Keratinocyte (primary cell): ENCODE measurements at regions not wholly inside any gene's neighbourhood (a gene's known extent, or its start where the extent isn't known, plus 50 kb on each side); places are given as distances from the start of the nearest gene placed in this dataset.

Experiments used
- DNase-seq: peaks from one replicate; pipeline ENCODE4 v3.0.0-alpha.2; 2011; ENCODE audit warnings: low read depth, missing footprints, low spot score
- FAIRE-seq: peaks from 2 replicates; lab custom pipeline; 2011; peaks lifted over from hg19 to GRCh38; lab: Jason Lieb, UNC
- H2AFZ ChIP-seq: 2 replicates; pipeline ENCODE4 v1.6.0; 2012; ENCODE audit warnings: low read length, control low read depth, inconsistent platforms; ENCODE audit not compliant: control insufficient read depth
- H3K27ac ChIP-seq: 2 replicates; pipeline ENCODE4 v1.5.1; 2011; ENCODE audit warnings: low read length; ENCODE audit not compliant: control insufficient read depth, insufficient read depth
- H3K27me3 ChIP-seq: 3 replicates; pipeline ENCODE4 v1.6.0; 2011; ENCODE audit warnings: low read length; ENCODE audit not compliant: control insufficient read depth, insufficient read depth; ENCODE audit errors: extremely low read depth
- H3K36me3 ChIP-seq, 2 experiments: 2 replicates in 1 of 2; 3 replicates in 1 of 2; pipeline ENCODE4 v1.5.1; 2011; ENCODE audit warnings: low read length in 2 of 2, mild to moderate bottlenecking in 1 of 2; ENCODE audit not compliant: control insufficient read depth in 2 of 2, insufficient read depth in 2 of 2; ENCODE audit errors: extremely low read depth in 1 of 2
- H3K4me1 ChIP-seq: 3 replicates; pipeline ENCODE4 v1.5.1; 2011; ENCODE audit warnings: low read length; ENCODE audit not compliant: control insufficient read depth, insufficient read depth; ENCODE audit errors: extremely low read depth
- H3K4me2 ChIP-seq: 3 replicates; pipeline ENCODE4 v1.6.0; 2011; ENCODE audit warnings: low read depth, low read length; ENCODE audit not compliant: control insufficient read depth, insufficient read depth; ENCODE audit errors: extremely low read depth
- H3K4me3 ChIP-seq, 3 experiments: fragments of 200-600 bp in 1 of 3; sonication (generic) in 1 of 3; 2 replicates in 2 of 3; 3 replicates in 1 of 3; pipeline ENCODE4 v1.5.1; 2011 to 2016; ENCODE audit warnings: low read length in 3 of 3, mild to moderate bottlenecking in 3 of 3, control low read depth in 2 of 3, inconsistent platforms in 1 of 3, low read depth in 1 of 3, mixed read lengths in 1 of 3, mixed run types in 1 of 3, moderate library complexity in 1 of 3; ENCODE audit not compliant: control insufficient read depth in 2 of 3, insufficient read depth in 2 of 3; ENCODE audit errors: extremely low read depth in 1 of 3
- H3K79me2 ChIP-seq: 2 replicates; pipeline ENCODE4 v1.6.0; 2012; ENCODE audit warnings: low read length; ENCODE audit not compliant: control insufficient read depth, insufficient read depth
- H3K9ac ChIP-seq: 3 replicates; pipeline ENCODE4 v1.6.0; 2011; ENCODE audit warnings: low read length; ENCODE audit not compliant: control insufficient read depth, insufficient read depth; ENCODE audit errors: extremely low read depth
- H3K9me1 ChIP-seq: 3 replicates; pipeline ENCODE4 v1.6.0; 2011; ENCODE audit warnings: low read length; ENCODE audit not compliant: control insufficient read depth, insufficient read depth; ENCODE audit errors: extremely low read depth
- H3K9me3 ChIP-seq: 2 replicates; pipeline ENCODE4 v1.5.1; 2012; ENCODE audit warnings: low read depth, low read length; ENCODE audit not compliant: control insufficient read depth
- H4K20me1 ChIP-seq: 3 replicates; pipeline ENCODE4 v1.6.0; 2011; ENCODE audit warnings: low read length; ENCODE audit not compliant: control insufficient read depth, insufficient read depth; ENCODE audit errors: extremely low read depth
- EZH2 ChIP-seq: IDR thresholded peaks from one replicate; pipeline ENCODE4 v1.6.1; 2012; ENCODE audit warnings: inconsistent platforms, mild to moderate bottlenecking, low read length, moderate library complexity
- dilution Hi-C: fragments of 300-500 bp; cut with MboI; formaldehyde crosslinking; loops from one replicate; pipeline ENCODE4 v1.7.0; 2020; ENCODE audit warnings: low sequenced_read_pairs; ENCODE audit not compliant: extremely low pct_ligation_motif_present
- TF ChIP-seq, protein P1 (sequence below), 3 experiments: IDR thresholded peaks in 1 of 3; conservative IDR thresholded peaks in 1 of 3; optimal IDR thresholded peaks in 1 of 3; 2 replicates in 2 of 3; 3 replicates in 1 of 3; pipeline versions ENCODE3 to v1.5.1; 2011; ENCODE audit warnings: low read length in 3 of 3, mild to moderate bottlenecking in 3 of 3, moderate library complexity in 2 of 3, control low read depth in 1 of 3, inconsistent platforms in 1 of 3; ENCODE audit not compliant: insufficient read depth in 2 of 3; ENCODE audit errors: extremely low read depth in 1 of 3

GRCh38 chr6:15955484-15955883 is 173.4 kb upstream of the MYLIP start:
- no peaks in the 10 kb centered on the region for H3K79me2 ChIP-seq
- H3K4me3 ChIP-seq, result no peak overlapping the region
- H3K27me3 ChIP-seq, result no peaks in the 10 kb centered on the region
- no peak for DNase-seq
- no peaks in the 10 kb centered on the region for H3K9me3 ChIP-seq
- H2AFZ ChIP-seq, result no peak overlapping the region
- no peaks in the 10 kb centered on the region for H3K36me3 ChIP-seq
- no peak overlapping the region for H3K4me2 ChIP-seq
- dilution Hi-C loops, result no loop called here
- TF ChIP-seq, protein P1, sequence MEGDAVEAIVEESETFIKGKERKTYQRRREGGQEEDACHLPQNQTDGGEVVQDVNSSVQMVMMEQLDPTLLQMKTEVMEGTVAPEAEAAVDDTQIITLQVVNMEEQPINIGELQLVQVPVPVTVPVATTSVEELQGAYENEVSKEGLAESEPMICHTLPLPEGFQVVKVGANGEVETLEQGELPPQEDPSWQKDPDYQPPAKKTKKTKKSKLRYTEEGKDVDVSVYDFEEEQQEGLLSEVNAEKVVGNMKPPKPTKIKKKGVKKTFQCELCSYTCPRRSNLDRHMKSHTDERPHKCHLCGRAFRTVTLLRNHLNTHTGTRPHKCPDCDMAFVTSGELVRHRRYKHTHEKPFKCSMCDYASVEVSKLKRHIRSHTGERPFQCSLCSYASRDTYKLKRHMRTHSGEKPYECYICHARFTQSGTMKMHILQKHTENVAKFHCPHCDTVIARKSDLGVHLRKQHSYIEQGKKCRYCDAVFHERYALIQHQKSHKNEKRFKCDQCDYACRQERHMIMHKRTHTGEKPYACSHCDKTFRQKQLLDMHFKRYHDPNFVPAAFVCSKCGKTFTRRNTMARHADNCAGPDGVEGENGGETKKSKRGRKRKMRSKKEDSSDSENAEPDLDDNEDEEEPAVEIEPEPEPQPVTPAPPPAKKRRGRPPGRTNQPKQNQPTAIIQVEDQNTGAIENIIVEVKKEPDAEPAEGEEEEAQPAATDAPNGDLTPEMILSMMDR (optimal IDR thresholded peaks at IDR 0.05 in 1 of 3, IDR thresholded peaks at IDR 0.05 in 1 of 3, conservative IDR thresholded peaks at IDR 0.05 in 1 of 3; ENCODE audit: extremely low read depth in 1 of 3, insufficient read depth in 2 of 3, low read length in 3 of 3), result no peak
- no peak for TF ChIP-seq EZH2
- no peak overlapping the region for H3K9ac ChIP-seq
- no peak for FAIRE-seq
- H3K4me1 ChIP-seq, result no peaks in the 10 kb centered on the region
- no peaks in the 10 kb centered on the region for H3K9me1 ChIP-seq
- H3K27ac ChIP-seq, result no peak overlapping the region
- no peaks in the 10 kb centered on the region for H4K20me1 ChIP-seq

DNA sequence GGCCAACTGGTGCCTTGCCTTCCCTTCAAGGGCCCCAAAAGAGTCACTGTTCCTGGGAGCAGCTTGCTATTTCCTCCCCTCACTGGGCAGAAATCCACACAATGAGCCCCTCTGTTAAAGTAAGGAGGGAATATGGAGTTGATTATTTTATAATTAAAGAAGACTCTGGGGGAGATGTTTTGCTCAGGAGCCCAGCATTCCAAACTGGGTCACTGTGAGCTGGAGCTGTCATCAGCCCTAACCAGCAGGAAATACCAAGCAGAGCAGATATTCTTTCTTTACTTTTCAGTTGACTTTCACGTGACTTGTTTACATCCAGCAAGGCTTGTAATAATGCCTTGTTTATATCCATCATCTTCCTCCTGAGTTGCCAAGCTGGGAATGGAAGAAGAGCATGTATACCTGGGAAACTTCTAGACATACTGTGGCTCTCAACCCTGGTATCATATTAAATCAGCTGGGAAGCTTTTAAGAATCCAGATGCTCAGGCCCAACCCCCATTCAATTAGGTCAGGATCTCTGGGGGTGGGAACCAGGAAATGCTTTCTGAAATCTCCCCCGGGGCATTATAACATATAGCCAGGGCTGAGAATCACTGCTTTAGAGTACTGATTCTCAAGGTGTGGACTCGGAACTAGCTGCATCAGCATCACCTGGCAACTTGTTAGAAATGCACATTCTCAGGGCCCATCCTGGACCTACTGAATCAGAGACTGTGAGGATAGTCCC is 175.6 kb upstream of the MYLIP start:
- dilution Hi-C loops, result no loop called here
- Histone ChIP-seq H4K20me1 (no peaks in the 10 kb centered on the region), H3K4me3 (no peak overlapping the region), H3K4me2 (no peak overlapping the region), H3K27ac (no peak overlapping the region), H3K27me3 (no peaks in the 10 kb centered on the region), H3K79me2 (no peaks in the 10 kb centered on the region), H3K9me3 (no peaks in the 10 kb centered on the region), H3K36me3 (no peaks in the 10 kb centered on the region), H2AFZ (no peak overlapping the region), H3K4me1 (peaks cover 12% of the 10 kb centered on the region), H3K9ac (no peak overlapping the region), H3K9me1 (no peaks in the 10 kb centered on the region)
- DNase-seq (no peak), FAIRE-seq (no peak)
- TF ChIP-seq, protein P1 (optimal IDR thresholded peaks at IDR 0.05 in 1 of 3, IDR thresholded peaks at IDR 0.05 in 1 of 3, conservative IDR thresholded peaks at IDR 0.05 in 1 of 3; ENCODE audit: extremely low read depth in 1 of 3, insufficient read depth in 2 of 3, low read length in 3 of 3), result no peak
- TF ChIP-seq EZH2, result no peak
